Stimulated activated naive CD8-positive, alpha-beta T cell treated with anti-CD3 and anti-CD28 coated beads, Interleukin-15, Interleukin-2, amounts not matched to agents 100 ng/mL and 50 ng/mL, for 24 hours (primary cell): ENCODE measurements at regions not wholly inside any gene's neighbourhood (a gene's known extent, or its start where the extent isn't known, plus 50 kb on each side); places are given as distances from the start of the nearest gene placed in this dataset.

Source experiments
- H3K27ac Mint-ChIP-seq: one replicate; pipeline ENCODE4 v1.8.0; 2021; ENCODE audit warnings: mild to moderate bottlenecking, mixed read lengths
- H3K27me3 Mint-ChIP-seq: one replicate; pipeline ENCODE4 v1.8.0; 2021; ENCODE audit warnings: mixed read lengths
- H3K36me3 Mint-ChIP-seq: one replicate; pipeline ENCODE4 v1.8.0; 2021; ENCODE audit warnings: low read depth, mixed read lengths
- H3K4me1 Mint-ChIP-seq: one replicate; pipeline ENCODE4 v1.8.0; 2021; ENCODE audit warnings: low read depth, mixed read lengths
- H3K4me3 Mint-ChIP-seq: one replicate; pipeline ENCODE4 v1.8.0; 2021; ENCODE audit warnings: mild to moderate bottlenecking, mixed read lengths
- H3K9me3 Mint-ChIP-seq: one replicate; pipeline ENCODE4 v1.8.0; 2021; ENCODE audit warnings: mixed read lengths

DNA sequence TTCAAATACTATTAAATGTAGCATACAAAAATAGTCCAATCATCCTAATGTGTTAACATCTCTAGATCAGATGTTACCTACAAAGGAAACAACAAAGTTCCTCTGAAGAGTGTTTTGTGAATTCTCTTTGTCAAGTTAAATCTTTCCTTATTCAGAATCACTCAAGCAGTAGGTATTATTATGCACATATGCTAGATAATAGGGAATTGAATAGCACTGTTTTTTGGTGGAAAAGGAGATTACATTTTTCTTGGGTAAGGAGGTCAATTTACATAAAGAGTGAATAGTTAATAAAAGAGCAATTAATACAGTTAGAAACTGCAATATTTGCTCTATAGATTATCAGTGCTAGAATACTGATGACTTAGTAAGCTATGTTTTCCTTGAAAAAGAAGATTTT lies 130.7 kb downstream of the BTC start:
- Mint-ChIP-seq H3K27ac (no peak overlapping the region), H3K36me3 (no peaks in the 10 kb centered on the region), H3K4me3 (no peak overlapping the region), H3K4me1 (peaks cover 3% of the 10 kb centered on the region), H3K27me3 (peaks cover 8% of the 10 kb centered on the region), H3K9me3 (no peaks in the 10 kb centered on the region)

DNA sequence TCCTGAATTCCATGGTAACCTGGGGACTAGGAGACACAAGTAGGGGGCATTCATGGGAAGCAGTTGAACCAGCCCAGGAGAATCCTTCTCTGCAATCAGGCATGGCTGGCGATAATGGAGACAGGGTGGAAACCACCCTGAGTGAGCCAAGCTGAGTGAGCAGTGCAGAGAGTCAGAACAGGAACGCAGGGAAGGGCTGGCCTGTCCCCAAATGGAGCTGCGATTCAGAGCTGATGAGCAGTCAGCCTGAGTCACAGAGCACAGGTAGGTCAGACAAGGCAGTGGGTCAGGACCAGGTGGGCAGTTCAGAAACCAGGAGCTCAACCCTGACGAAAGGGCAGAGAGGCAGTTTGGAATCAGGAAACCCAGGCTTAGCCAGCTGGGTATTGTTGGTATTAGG lies 129.0 kb downstream of the BTC start:
- H3K36me3 Mint-ChIP-seq: no peaks in the 10 kb centered on the region
- no peak overlapping the region for H3K27ac Mint-ChIP-seq
- peaks cover 3% of the 10 kb centered on the region for H3K4me1 Mint-ChIP-seq
- no peaks in the 10 kb centered on the region for H3K9me3 Mint-ChIP-seq
- no peak overlapping the region for H3K4me3 Mint-ChIP-seq
- peaks cover 15% of the 10 kb centered on the region for H3K27me3 Mint-ChIP-seq

DNA sequence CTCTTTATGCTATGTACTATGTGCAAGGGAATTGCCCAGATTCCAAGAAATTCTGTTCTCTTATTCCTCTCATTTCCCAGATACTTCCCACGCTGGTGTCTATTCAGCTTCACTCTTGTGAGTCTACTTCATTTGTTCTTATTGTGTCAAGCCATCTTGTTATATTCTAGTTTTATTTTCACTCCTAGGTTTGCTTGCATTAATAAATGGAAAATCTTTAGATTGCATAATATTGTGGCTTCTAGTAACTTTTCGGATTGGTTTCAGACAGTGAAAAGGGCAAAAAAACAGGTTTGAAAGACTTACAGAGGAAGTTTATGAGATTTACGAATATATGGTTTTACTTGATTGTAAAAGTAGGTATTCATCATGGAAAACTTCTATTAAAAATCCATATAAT lies 128.4 kb downstream of the BTC start:
- Mint-ChIP-seq H3K27me3 (peaks cover 15% of the 10 kb centered on the region), H3K9me3 (no peaks in the 10 kb centered on the region), H3K27ac (no peak overlapping the region), H3K4me3 (no peak overlapping the region), H3K4me1 (peaks cover 2% of the 10 kb centered on the region), H3K36me3 (no peaks in the 10 kb centered on the region)

DNA sequence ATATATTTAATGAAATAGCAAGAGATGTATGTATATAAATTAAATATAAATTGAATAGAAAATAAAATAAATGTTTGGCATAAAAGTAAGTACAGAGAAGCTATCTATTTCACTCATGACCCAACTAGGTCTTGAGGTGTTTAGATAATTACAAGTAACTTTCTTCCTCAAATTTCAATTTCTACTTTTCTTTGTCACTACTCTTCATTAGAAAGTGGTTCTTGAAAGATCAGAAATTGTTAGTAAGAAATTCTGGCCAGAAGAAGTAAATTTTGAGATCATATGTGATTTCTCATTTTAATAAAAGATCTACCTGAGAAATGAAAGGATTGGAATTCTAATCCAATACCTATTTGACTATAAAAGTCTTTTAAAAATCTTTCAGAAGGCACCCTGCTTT lies 126.9 kb downstream of the BTC start:
- no peaks in the 10 kb centered on the region for H3K4me1 Mint-ChIP-seq
- H3K27ac Mint-ChIP-seq: no peak overlapping the region
- no peaks in the 10 kb centered on the region for H3K9me3 Mint-ChIP-seq
- H3K36me3 Mint-ChIP-seq: no peaks in the 10 kb centered on the region
- H3K27me3 Mint-ChIP-seq: peaks cover 19% of the 10 kb centered on the region
- H3K4me3 Mint-ChIP-seq: no peak overlapping the region

DNA sequence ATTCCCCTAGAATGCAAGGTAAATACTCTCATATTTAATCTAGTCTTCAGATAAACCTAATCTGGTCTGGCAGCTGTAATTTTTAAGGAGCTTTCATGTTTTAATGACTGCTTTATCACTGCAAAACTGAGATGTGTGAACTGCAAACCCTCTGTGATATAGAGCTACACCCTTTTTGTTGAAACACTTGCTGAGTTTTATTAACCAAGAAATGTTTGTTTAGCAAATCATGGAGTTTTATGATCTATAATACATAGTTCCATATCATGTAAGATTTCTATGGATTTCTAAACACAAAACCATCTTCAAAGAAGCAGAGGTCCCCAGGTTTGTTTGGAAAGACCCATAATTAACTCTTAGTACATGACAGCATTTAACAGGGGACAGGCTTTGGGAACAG lies 126.4 kb downstream of the BTC start:
- H3K4me3 Mint-ChIP-seq: no peak overlapping the region
- no peaks in the 10 kb centered on the region for H3K36me3 Mint-ChIP-seq
- no peaks in the 10 kb centered on the region for H3K9me3 Mint-ChIP-seq
- H3K27ac Mint-ChIP-seq: no peak overlapping the region
- H3K4me1 Mint-ChIP-seq: no peaks in the 10 kb centered on the region
- H3K27me3 Mint-ChIP-seq: peaks cover 20% of the 10 kb centered on the region

DNA sequence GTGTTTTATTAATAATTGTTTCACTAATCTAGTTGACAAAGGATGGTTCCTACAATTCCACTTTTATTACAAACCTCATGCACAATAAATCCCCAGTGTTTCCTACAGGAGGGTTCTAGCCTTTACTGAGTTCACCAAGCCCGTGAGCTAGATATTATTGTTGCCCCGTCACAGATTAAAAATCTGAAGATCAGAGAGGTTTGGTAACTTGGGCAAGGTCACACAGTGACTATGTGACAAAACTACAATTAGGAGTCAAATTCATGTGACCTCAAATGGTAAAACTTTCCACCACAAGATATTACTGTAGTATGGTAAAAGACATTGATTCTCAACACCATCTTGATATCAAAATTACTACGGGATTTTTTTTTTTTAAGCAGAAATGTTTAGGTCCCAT lies 124.6 kb downstream of the BTC start:
- Mint-ChIP-seq H3K4me1 (no peaks in the 10 kb centered on the region), H3K9me3 (no peaks in the 10 kb centered on the region), H3K27ac (no peak overlapping the region), H3K36me3 (no peaks in the 10 kb centered on the region), H3K27me3 (peaks cover 27% of the 10 kb centered on the region), H3K4me3 (no peak overlapping the region)

DNA sequence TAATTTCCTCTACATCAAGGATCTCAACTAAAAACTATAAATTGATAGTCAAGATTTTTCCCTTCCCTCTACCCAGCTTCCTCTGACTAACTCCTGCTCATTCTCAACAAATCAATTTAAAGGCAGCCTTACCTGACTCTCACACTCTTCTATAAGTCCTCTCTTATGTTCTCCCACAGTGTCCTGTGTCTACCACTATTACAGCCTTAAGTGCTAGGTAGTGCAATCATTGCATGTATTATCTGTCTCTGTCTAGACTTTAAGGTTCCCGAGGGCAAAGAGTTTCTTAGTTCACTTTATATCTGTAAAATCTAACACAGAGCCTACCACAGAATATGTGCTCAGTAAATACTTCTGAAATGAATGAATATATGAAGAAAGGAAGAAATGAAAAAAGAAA lies 123.7 kb downstream of the BTC start:
- no peaks in the 10 kb centered on the region for H3K4me1 Mint-ChIP-seq
- H3K9me3 Mint-ChIP-seq: no peaks in the 10 kb centered on the region
- H3K27me3 Mint-ChIP-seq: peaks cover 27% of the 10 kb centered on the region
- no peak overlapping the region for H3K27ac Mint-ChIP-seq
- no peaks in the 10 kb centered on the region for H3K36me3 Mint-ChIP-seq
- H3K4me3 Mint-ChIP-seq: no peak overlapping the region

DNA sequence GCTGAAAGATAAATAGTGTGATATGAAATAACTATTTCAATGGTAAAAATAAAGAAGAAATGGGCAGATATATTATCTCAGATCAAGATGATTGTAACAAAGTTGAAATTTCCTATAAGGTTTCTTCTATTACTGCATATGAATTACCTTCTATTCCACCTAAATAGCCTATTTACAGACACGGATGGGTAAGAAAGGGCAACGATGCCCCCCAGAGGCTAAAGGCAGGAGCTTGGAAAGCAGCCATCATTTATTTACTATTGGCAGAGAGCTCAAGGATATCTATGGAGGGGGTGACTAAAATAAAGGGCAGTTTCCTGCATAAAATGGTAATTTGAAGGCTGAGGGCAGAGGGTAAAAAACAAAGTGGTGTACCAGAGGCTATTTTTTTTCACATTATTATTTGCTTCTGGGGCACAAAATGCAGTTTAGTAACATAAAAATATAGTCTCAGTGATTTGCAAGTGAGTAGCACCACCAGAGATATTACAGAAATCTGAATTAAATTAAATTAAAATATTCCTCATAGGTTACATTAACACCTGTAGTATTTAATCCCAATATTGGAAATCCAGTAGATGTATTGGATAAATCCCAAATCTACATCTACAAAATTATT lies 123.1 kb downstream of the BTC start:
- H3K4me1 Mint-ChIP-seq: no peaks in the 10 kb centered on the region
- no peak overlapping the region for H3K4me3 Mint-ChIP-seq
- no peaks in the 10 kb centered on the region for H3K9me3 Mint-ChIP-seq
- no peaks in the 10 kb centered on the region for H3K36me3 Mint-ChIP-seq
- peaks cover 27% of the 10 kb centered on the region for H3K27me3 Mint-ChIP-seq
- H3K27ac Mint-ChIP-seq: no peak overlapping the region

DNA sequence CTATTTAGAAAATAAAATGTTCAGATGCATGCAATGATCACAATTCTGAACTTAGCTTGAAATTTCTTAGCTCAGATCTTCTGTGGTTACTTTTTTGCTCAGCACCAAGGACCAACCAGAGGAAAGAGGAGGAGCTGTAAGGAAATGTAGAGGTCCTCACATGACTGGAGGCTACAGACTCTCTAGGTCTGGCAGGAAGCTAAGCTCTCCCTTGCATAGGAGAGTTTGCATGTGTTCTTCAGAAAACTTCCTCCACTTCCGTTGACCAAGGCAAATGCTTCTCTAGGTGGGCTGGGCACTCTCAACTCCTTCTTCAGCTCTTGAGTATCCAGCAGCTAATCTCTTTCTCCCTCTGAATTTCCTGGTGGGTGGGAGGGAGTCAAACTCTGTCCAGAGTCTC lies 119.6 kb downstream of the BTC start:
- no peaks in the 10 kb centered on the region for H3K36me3 Mint-ChIP-seq
- H3K4me3 Mint-ChIP-seq: no peak overlapping the region
- H3K4me1 Mint-ChIP-seq: no peaks in the 10 kb centered on the region
- H3K27me3 Mint-ChIP-seq: peaks cover 20% of the 10 kb centered on the region
- H3K9me3 Mint-ChIP-seq: no peaks in the 10 kb centered on the region
- H3K27ac Mint-ChIP-seq: no peak overlapping the region

DNA sequence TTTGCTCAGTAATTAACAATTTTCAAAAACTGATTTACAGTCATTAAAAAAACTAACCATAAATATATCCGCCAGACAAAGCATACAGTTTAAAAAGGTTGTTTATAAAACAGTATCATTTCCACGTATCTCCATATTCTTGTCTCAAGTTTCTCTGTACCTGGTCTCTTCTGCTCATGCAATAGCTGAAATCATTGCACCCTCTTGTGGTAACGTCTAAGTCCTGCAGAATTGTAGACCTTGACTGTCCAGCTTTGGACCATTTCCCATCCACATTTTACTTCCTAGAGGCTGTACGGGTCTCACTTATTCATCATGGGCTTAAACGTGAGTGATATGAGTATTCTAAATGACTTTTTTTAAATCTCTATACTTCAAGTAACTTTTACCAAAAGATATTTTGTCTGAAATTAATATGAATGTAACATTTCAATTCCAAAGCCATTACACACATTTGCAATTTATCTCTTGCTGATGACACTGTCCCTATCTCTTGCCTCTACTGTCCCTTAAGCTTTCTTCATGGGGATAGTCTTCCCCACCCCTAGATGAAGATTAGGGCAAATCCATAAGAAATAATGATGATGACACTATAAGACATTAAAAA lies 118.5 kb downstream of the BTC start:
- no peaks in the 10 kb centered on the region for H3K9me3 Mint-ChIP-seq
- no peaks in the 10 kb centered on the region for H3K4me1 Mint-ChIP-seq
- peaks cover 24% of the 10 kb centered on the region for H3K27me3 Mint-ChIP-seq
- no peak overlapping the region for H3K27ac Mint-ChIP-seq
- no peak overlapping the region for H3K4me3 Mint-ChIP-seq
- no peaks in the 10 kb centered on the region for H3K36me3 Mint-ChIP-seq

DNA sequence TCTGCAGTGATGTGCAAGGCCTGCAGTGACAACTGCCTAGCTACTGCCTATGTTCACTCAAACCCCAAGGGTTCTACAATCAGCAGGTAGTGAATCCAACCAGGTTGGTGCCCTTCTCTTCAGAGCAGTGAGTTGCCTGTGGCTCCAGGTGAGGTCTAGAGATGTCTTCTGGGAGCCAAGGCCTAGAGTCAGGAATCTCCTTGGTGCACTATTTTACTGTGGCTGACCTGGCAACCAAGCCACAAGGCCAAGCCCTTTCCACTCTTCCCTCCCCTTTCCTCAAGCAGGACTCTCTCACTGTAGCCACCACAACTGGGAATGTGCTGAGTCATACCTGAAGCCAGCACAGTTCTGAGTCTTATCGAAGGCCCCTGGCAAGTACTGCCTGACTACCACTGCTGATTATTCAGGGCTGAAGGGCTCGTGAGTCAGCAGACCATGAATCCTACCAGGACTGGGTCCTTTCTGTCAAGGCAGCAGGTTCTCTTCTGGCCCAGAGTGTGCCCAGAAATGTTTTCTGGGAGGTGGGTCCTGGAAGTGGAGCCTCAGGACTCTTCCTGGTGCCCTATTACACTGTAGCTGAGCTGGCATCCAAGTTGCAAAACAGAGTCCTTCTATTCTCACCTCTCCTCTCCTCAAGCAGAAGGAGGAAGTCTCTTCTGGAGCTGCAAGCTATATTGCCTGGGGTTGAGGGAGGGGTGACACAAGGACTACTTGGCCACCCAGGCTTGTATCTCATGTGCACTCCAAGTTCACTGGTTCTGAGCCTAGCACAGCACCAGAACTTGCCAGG lies 111.6 kb downstream of the BTC start:
- Mint-ChIP-seq H3K27ac (no peak overlapping the region), H3K27me3 (peaks cover 27% of the 10 kb centered on the region), H3K4me3 (no peak overlapping the region)

DNA sequence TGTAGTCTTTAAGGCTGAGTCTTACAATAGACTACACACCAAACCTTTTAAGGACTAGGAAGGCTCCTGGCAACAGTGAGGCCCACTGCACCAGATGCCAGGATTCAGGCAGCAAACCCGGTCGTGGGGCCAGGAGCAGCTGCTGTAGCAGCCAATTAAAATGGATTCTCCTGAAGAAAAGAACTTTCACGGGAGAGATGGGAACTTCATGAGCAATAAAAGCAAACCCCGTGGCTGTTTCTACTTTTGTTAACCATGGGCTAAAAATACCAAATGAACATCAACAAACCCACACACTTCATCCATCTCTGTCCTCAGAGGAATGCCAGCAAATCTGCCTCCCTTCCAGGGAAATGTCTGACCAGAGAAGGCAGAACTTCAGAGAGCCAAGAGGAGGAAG lies 101.4 kb downstream of the BTC start:
- H3K4me1 Mint-ChIP-seq: no peaks in the 10 kb centered on the region
- peaks cover 11% of the 10 kb centered on the region for H3K27me3 Mint-ChIP-seq
- no peak overlapping the region for H3K4me3 Mint-ChIP-seq

More for the DNA sequence above, 111.6 kb downstream of the BTC start:
- Mint-ChIP-seq H3K4me1 (no peaks in the 10 kb centered on the region), H3K9me3 (no peaks in the 10 kb centered on the region), H3K36me3 (no peaks in the 10 kb centered on the region)

More for the DNA sequence above, 101.4 kb downstream of the BTC start:
- H3K36me3 Mint-ChIP-seq: no peaks in the 10 kb centered on the region
- no peak overlapping the region for H3K27ac Mint-ChIP-seq
- no peaks in the 10 kb centered on the region for H3K9me3 Mint-ChIP-seq
